Osteocyte (in vitro differentiated cells): ENCODE measurements at regions not wholly inside any gene's neighbourhood (a gene's known extent, or its start where the extent isn't known, plus 50 kb on each side); places are given as distances from the start of the nearest gene placed in this dataset.

Experiments used
- DNase-seq: peaks from one replicate; pipeline ENCODE4 v3.0.0; 2021; ENCODE audit warnings: mixed read lengths; ENCODE audit not compliant: unreplicated experiment; ENCODE audit errors: extremely low spot score
- H3K27ac Mint-ChIP-seq: one replicate; pipeline ENCODE4 v1.8.0; 2021; ENCODE audit warnings: mild to moderate bottlenecking, mixed read lengths; ENCODE audit not compliant: unreplicated experiment
- H3K27me3 Mint-ChIP-seq: one replicate; pipeline ENCODE4 v1.8.0; 2021; ENCODE audit warnings: mixed read lengths; ENCODE audit not compliant: unreplicated experiment
- H3K36me3 Mint-ChIP-seq: one replicate; pipeline ENCODE4 v1.8.0; 2021; ENCODE audit warnings: mixed read lengths; ENCODE audit not compliant: unreplicated experiment
- H3K4me1 Mint-ChIP-seq: one replicate; pipeline ENCODE4 v1.8.0; 2021; ENCODE audit warnings: mixed read lengths; ENCODE audit not compliant: unreplicated experiment
- H3K4me3 Mint-ChIP-seq: one replicate; pipeline ENCODE4 v1.8.0; 2021; ENCODE audit warnings: mild to moderate bottlenecking, moderate library complexity, mixed read lengths; ENCODE audit not compliant: unreplicated experiment
- H3K9me3 Mint-ChIP-seq: one replicate; pipeline ENCODE4 v1.8.0; 2021; ENCODE audit warnings: mixed read lengths; ENCODE audit not compliant: unreplicated experiment
- TF ChIP-seq, protein P1 (sequence below): fragments of 200-600 bp; sonication (generic); IDR thresholded peaks from 2 replicates; pipeline ENCODE4 v1.5.0; 2021; ENCODE audit warnings: antibody characterized with exemption, mild to moderate bottlenecking, moderate library complexity

DNA sequence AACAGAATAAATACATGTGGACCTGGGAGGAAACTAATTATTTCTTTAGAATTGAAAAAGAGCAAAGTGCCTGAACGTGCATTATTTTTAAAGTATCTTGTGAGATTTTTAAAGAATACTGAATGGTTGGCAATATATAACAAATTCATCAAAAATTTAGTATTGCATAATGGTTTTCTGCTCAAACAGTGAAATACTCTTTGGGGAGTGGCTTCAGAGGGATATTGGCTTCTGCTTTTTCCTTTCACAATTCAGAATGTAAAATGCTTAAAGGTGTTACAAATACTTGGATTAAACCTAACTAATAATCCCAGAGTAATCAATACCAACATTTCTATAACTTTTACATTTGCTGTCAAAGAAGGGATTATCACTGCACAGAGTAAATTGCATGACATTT lies 379.3 kb upstream of the CHD1 start:
- no peak overlapping the region for H3K4me3 Mint-ChIP-seq
- H3K27me3 Mint-ChIP-seq, result no peaks in the 10 kb centered on the region
- H3K9me3 Mint-ChIP-seq, result no peaks in the 10 kb centered on the region
- no peak for DNase-seq
- H3K36me3 Mint-ChIP-seq, result no peaks in the 10 kb centered on the region
- no peaks in the 10 kb centered on the region for H3K4me1 Mint-ChIP-seq
- no peak overlapping the region for H3K27ac Mint-ChIP-seq
- TF ChIP-seq, protein P1, sequence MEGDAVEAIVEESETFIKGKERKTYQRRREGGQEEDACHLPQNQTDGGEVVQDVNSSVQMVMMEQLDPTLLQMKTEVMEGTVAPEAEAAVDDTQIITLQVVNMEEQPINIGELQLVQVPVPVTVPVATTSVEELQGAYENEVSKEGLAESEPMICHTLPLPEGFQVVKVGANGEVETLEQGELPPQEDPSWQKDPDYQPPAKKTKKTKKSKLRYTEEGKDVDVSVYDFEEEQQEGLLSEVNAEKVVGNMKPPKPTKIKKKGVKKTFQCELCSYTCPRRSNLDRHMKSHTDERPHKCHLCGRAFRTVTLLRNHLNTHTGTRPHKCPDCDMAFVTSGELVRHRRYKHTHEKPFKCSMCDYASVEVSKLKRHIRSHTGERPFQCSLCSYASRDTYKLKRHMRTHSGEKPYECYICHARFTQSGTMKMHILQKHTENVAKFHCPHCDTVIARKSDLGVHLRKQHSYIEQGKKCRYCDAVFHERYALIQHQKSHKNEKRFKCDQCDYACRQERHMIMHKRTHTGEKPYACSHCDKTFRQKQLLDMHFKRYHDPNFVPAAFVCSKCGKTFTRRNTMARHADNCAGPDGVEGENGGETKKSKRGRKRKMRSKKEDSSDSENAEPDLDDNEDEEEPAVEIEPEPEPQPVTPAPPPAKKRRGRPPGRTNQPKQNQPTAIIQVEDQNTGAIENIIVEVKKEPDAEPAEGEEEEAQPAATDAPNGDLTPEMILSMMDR, result no peak

GRCh38 chr5:99305045-99305580 lies 376.3 kb upstream of the CHD1 start:
- Mint-ChIP-seq H3K4me1 (no peaks in the 10 kb centered on the region), H3K9me3 (peaks cover 3% of the 10 kb centered on the region), H3K27ac (no peak overlapping the region), H3K36me3 (no peaks in the 10 kb centered on the region), H3K4me3 (no peak overlapping the region), H3K27me3 (no peaks in the 10 kb centered on the region)
- no peak for DNase-seq
- TF ChIP-seq, protein P1, result no peak

GRCh38 chr5:99285606-99286005 lies 356.8 kb upstream of the CHD1 start:
- no peak overlapping the region for H3K27ac Mint-ChIP-seq
- TF ChIP-seq, protein P1, result no peak
- no peak overlapping the region for H3K4me3 Mint-ChIP-seq
- no peak for DNase-seq
- no peaks in the 10 kb centered on the region for H3K4me1 Mint-ChIP-seq
- no peaks in the 10 kb centered on the region for H3K9me3 Mint-ChIP-seq
- H3K27me3 Mint-ChIP-seq, result peaks cover 3% of the 10 kb centered on the region
- no peaks in the 10 kb centered on the region for H3K36me3 Mint-ChIP-seq

GRCh38 chr5:99275128-99275527 lies 346.3 kb upstream of the CHD1 start:
- H3K4me1 Mint-ChIP-seq, result no peaks in the 10 kb centered on the region
- TF ChIP-seq, protein P1, result no peak
- no peaks in the 10 kb centered on the region for H3K36me3 Mint-ChIP-seq
- no peak overlapping the region for H3K27ac Mint-ChIP-seq
- H3K27me3 Mint-ChIP-seq, result peaks cover 8% of the 10 kb centered on the region
- H3K9me3 Mint-ChIP-seq, result no peaks in the 10 kb centered on the region
- no peak overlapping the region for H3K4me3 Mint-ChIP-seq
- no peak for DNase-seq

GRCh38 chr5:99272576-99272975 lies 343.8 kb upstream of the CHD1 start:
- Mint-ChIP-seq H3K4me3 (no peak overlapping the region), H3K9me3 (peaks cover 3% of the 10 kb centered on the region), H3K27ac (no peak overlapping the region), H3K36me3 (no peaks in the 10 kb centered on the region), H3K4me1 (no peaks in the 10 kb centered on the region), H3K27me3 (peaks cover 5% of the 10 kb centered on the region)
- TF ChIP-seq, protein P1, result no peak
- no peak for DNase-seq
